HG03066 (cell line): ENCODE measurements at regions not wholly inside any gene's neighbourhood (a gene's known extent, or its start where the extent isn't known, plus 50 kb on each side); places are given as distances from the start of the nearest gene placed in this dataset.

Experiments
- ATAC-seq: cut with Tn5 transposase; IDR thresholded peaks from one replicate; pipeline ENCODE4 v1.9.1; 2021; ENCODE audit warnings: low read depth; ENCODE audit not compliant: unreplicated experiment

- no peak for ATAC-seq
Measured at GRCh38 chr11:109552376-109552775, 130.4 kb downstream of the C11orf87 start.

- ATAC-seq: no peak
Measured at GRCh38 chr11:109553284-109553683, 131.3 kb downstream of the C11orf87 start.

- ATAC-seq: no peak
Measured at GRCh38 chr11:109554951-109555350, 133.0 kb downstream of the C11orf87 start.

GRCh38 chr11:109564241-109564640 lies 142.3 kb downstream of the C11orf87 start:
- ATAC-seq: no peak

- no peak for ATAC-seq
Measured at GRCh38 chr11:109582470-109582869, 160.5 kb downstream of the C11orf87 start.

- ATAC-seq: no peak
Measured at GRCh38 chr11:109584001-109584972, 162.3 kb downstream of the C11orf87 start.

- no peak for ATAC-seq
Measured at GRCh38 chr11:109586789-109587188, 164.8 kb downstream of the C11orf87 start.

- ATAC-seq: no peak
Measured at GRCh38 chr11:109590782-109591181, 168.8 kb downstream of the C11orf87 start.

- ATAC-seq: no peak
Measured at GRCh38 chr11:109597336-109597735, 175.3 kb downstream of the C11orf87 start.

GRCh38 chr11:109604481-109605400 lies 182.8 kb downstream of the C11orf87 start:
- no peak for ATAC-seq

GRCh38 chr11:109606256-109606655 lies 184.3 kb downstream of the C11orf87 start:
- no peak for ATAC-seq

- ATAC-seq: no peak
Measured at GRCh38 chr11:109609454-109610185, 187.6 kb downstream of the C11orf87 start.

GRCh38 chr11:109612496-109612895 lies 190.5 kb downstream of the C11orf87 start:
- no peak for ATAC-seq

- ATAC-seq: no peak
Measured at GRCh38 chr11:109619498-109619897, 197.5 kb downstream of the C11orf87 start.

GRCh38 chr11:109629734-109630133 lies 207.7 kb downstream of the C11orf87 start:
- no peak for ATAC-seq

- no peak for ATAC-seq
Measured at GRCh38 chr11:109641549-109641948, 219.6 kb downstream of the C11orf87 start.

GRCh38 chr11:109644152-109644551 lies 222.2 kb downstream of the C11orf87 start:
- ATAC-seq: no peak

GRCh38 chr11:109648804-109649203 lies 226.8 kb downstream of the C11orf87 start:
- ATAC-seq: no peak

GRCh38 chr11:109654091-109654490 lies 232.1 kb downstream of the C11orf87 start:
- ATAC-seq: no peak

GRCh38 chr11:109658190-109658589 lies 236.2 kb downstream of the C11orf87 start:
- ATAC-seq: no peak
